GM06990 (cell line): ENCODE measurements at regions not wholly inside any gene's neighbourhood (a gene's known extent, or its start where the extent isn't known, plus 50 kb on each side); places are given as distances from the start of the nearest gene placed in this dataset.
"Not testable (repeated sequence)": the region's sequence is repeated elsewhere in the genome, so short reads cannot be mapped to it uniquely, and the experiment has no call there.

Experiments
- DNase-seq: peaks from one replicate; pipeline ENCODE4 v3.0.0-alpha.2; 2011; ENCODE audit not compliant: insufficient read length; ENCODE audit errors: extremely low read depth
- H3K27me3 ChIP-seq: replicated peaks from 2 replicates; pipeline ENCODE4 v1.6.0; 2011; ENCODE audit warnings: low read length; ENCODE audit not compliant: control insufficient read depth, insufficient read depth
- H3K36me3 ChIP-seq: 2 replicates; pipeline ENCODE4 v1.5.1; 2011; ENCODE audit warnings: low read length; ENCODE audit not compliant: control insufficient read depth, insufficient read depth
- H3K4me3 ChIP-seq: replicated peaks from 2 replicates; pipeline ENCODE4 v1.5.1; 2011; ENCODE audit warnings: low read depth, mild to moderate bottlenecking, control low read depth, low read length
- CTCF ChIP-seq: IDR thresholded peaks from 2 replicates; pipeline ENCODE4 v1.5.1; 2011; ENCODE audit warnings: low read length, control low read depth, mild to moderate bottlenecking, inconsistent platforms; ENCODE audit not compliant: insufficient read depth, poor library complexity, severe bottlenecking

GRCh38 chr19:20294181-20294580 lies 127.2 kb downstream of the ZNF486 start:
- no peak for TF ChIP-seq CTCF
- Histone ChIP-seq H3K4me3 (no peak overlapping the region), H3K27me3 (no peaks in the 10 kb centered on the region), H3K36me3 (no peaks in the 10 kb centered on the region)
- no peak for DNase-seq

GRCh38 chr19:20292520-20292919 lies 125.5 kb downstream of the ZNF486 start:
- DNase-seq, result not testable (repeated sequence)

GRCh38 chr19:20289186-20289585 lies 122.2 kb downstream of the ZNF486 start:
- no peak for TF ChIP-seq CTCF
- DNase-seq, result no peak

More at GRCh38 chr19:20292520-20292919, 125.5 kb downstream of the ZNF486 start:
- not testable (repeated sequence) for H3K4me3 ChIP-seq, H3K27me3 ChIP-seq, H3K36me3 ChIP-seq

GRCh38 chr19:20287070-20287469 lies 120.1 kb downstream of the ZNF486 start:
- no peak for TF ChIP-seq CTCF
- H3K27me3 ChIP-seq, result no peaks in the 10 kb centered on the region
- no peak overlapping the region for H3K4me3 ChIP-seq
- no peaks in the 10 kb centered on the region for H3K36me3 ChIP-seq
- DNase-seq, result no peak

More at GRCh38 chr19:20289186-20289585, 122.2 kb downstream of the ZNF486 start:
- H3K4me3 ChIP-seq, result no peak overlapping the region
- H3K27me3 ChIP-seq, result no peaks in the 10 kb centered on the region
- H3K36me3 ChIP-seq, result no peaks in the 10 kb centered on the region

GRCh38 chr19:20285876-20286275 lies 118.9 kb downstream of the ZNF486 start:
- not testable (repeated sequence) for H3K4me3 ChIP-seq

GRCh38 chr19:20279516-20279915 lies 112.5 kb downstream of the ZNF486 start:
- Histone ChIP-seq H3K27me3 (no peaks in the 10 kb centered on the region), H3K4me3 (no peak overlapping the region), H3K36me3 (no peaks in the 10 kb centered on the region)
- no peak for DNase-seq
- TF ChIP-seq CTCF, result no peak

More at GRCh38 chr19:20285876-20286275, 118.9 kb downstream of the ZNF486 start:
- H3K27me3 ChIP-seq, DNase-seq, H3K36me3 ChIP-seq: not testable (repeated sequence)

- Histone ChIP-seq H3K36me3 (no peaks in the 10 kb centered on the region), H3K4me3 (no peak overlapping the region), H3K27me3 (no peaks in the 10 kb centered on the region)
- TF ChIP-seq CTCF, result no peak
- no peak for DNase-seq
Measured at GRCh38 chr19:20278342-20278741, 111.3 kb downstream of the ZNF486 start.

- not testable (repeated sequence) for H3K4me3 ChIP-seq, DNase-seq, H3K36me3 ChIP-seq, H3K27me3 ChIP-seq
Measured at GRCh38 chr19:20276732-20277082, 109.7 kb downstream of the ZNF486 start.
